ENCODE measurements at regions not wholly inside any gene's neighbourhood (a gene's known extent, or its start where the extent isn't known, plus 50 kb on each side); places are given as distances from the start of the nearest gene placed in this dataset.

GRCh38 chr11:26896719-26897118 is 97.2 kb upstream of the FIBIN start:
- Mint-ChIP-seq H3K36me3 (ENCODE audit: low read depth) (no peaks in the 10 kb centered on the region), H3K27me3 (no peaks in the 10 kb centered on the region)
- no peak for DNase-seq

DNA sequence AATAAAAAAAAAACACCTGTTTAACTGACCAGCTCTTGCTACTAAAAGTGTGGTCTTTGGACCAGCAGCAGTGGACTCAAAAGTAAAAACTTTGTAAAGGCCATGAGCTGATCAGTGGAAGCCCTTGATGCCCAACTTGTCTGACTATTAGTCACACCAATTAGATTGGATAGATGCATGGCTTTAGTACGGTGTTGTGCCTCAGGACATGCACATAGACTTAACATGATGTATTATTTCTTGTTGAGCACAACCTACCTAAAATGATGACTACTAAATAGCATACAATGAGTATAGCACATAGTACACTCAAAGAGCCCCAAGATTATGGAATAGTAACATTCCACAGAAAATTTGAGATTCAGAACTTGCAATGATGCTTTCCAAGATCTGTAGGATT is 95.1 kb upstream of the FIBIN start:
- H3K36me3 Mint-ChIP-seq (ENCODE audit: low read depth) = no peaks in the 10 kb centered on the region
- no peak overlapping the region for H3K27ac Mint-ChIP-seq
- no peak overlapping the region for H3K4me3 Mint-ChIP-seq
- intact Hi-C loops (cut with micrococcal nuclease) = no loop called here
- peaks cover 2% of the 10 kb centered on the region for H3K9me3 Mint-ChIP-seq
- H3K27me3 Mint-ChIP-seq = no peaks in the 10 kb centered on the region
- no peaks in the 10 kb centered on the region for H3K4me1 Mint-ChIP-seq
- no peak for DNase-seq

More at GRCh38 chr11:26896719-26897118, 97.2 kb upstream of the FIBIN start:
- intact Hi-C loops (cut with micrococcal nuclease) = no loop called here
- Mint-ChIP-seq H3K4me3 (no peak overlapping the region), H3K4me1 (no peaks in the 10 kb centered on the region), H3K27ac (no peak overlapping the region), H3K9me3 (peaks cover 6% of the 10 kb centered on the region)

DNA sequence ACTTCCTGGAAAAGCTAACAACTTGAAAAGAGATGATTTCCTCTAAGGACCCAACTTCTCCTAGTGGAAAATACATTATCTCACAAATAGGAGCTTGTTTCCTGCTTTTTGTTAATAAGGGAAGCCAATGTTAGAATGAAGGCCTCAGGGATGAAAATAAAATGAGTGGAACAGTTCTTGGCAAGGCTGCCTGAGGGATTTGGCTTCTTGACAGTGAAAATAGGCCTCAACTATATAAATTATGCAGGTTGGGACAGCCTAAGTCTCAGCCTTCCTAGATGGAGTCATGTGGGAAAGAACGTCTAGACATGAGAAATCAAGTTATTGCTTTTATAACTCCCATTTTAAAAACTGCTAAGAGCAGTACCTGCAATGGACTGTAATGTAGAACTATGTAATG is 92.8 kb upstream of the FIBIN start:
- Mint-ChIP-seq H3K36me3 (ENCODE audit: low read depth) (no peaks in the 10 kb centered on the region), H3K27me3 (no peaks in the 10 kb centered on the region), H3K27ac (no peak overlapping the region), H3K4me3 (no peak overlapping the region), H3K9me3 (no peaks in the 10 kb centered on the region), H3K4me1 (no peaks in the 10 kb centered on the region)
- no peak for DNase-seq
- intact Hi-C loops (cut with micrococcal nuclease) = no loop called here

DNA sequence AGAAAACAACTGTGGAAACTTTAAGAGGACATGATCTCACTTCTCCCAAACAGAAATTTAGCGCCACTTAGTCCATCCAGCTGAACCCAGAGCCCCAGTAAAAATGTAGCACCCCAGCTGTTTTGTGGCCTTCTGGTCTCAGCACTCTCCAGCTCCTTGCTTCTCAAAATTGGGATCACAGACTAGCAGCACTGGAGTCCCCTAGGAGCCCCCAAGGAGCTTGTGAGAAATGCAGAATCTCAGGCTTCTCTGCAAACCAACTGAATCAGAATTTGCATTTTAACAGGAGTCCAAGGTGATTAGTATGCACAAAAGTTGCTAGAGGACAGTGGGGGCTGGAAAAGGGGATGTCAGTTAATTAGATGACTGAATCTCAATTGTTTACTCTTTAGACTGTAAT is 89.8 kb upstream of the FIBIN start:
- no peak overlapping the region for H3K27ac Mint-ChIP-seq
- no peak overlapping the region for H3K4me3 Mint-ChIP-seq
- no peak for DNase-seq
- intact Hi-C loops (cut with micrococcal nuclease) = no loop called here
- H3K9me3 Mint-ChIP-seq = no peaks in the 10 kb centered on the region
- no peaks in the 10 kb centered on the region for H3K36me3 Mint-ChIP-seq (ENCODE audit: low read depth)
- no peaks in the 10 kb centered on the region for H3K4me1 Mint-ChIP-seq
- no peaks in the 10 kb centered on the region for H3K27me3 Mint-ChIP-seq

DNA sequence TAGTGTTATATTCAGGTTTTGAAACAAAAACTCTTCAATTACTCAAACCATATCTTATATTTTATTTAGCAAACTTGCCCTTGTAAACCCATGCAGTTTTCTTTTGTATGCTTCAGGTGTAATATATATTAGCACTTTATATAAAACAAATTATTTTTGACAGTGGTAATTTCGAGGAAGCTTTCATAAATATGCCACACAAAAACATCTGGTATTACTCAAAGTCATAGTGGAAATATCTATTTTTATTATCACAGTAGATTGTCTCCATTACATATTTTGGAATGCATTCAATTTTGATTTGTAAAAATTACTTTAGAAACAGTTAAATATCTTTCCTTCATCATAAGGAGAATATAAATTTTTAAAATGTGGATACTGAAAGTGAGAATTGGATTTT is 89.1 kb upstream of the FIBIN start:
- H3K4me1 Mint-ChIP-seq = no peaks in the 10 kb centered on the region
- intact Hi-C loops (cut with micrococcal nuclease) = no loop called here
- H3K27me3 Mint-ChIP-seq = no peaks in the 10 kb centered on the region
- no peak overlapping the region for H3K4me3 Mint-ChIP-seq
- H3K27ac Mint-ChIP-seq = no peak overlapping the region
- no peaks in the 10 kb centered on the region for H3K36me3 Mint-ChIP-seq (ENCODE audit: low read depth)
- DNase-seq = no peak
- H3K9me3 Mint-ChIP-seq = no peaks in the 10 kb centered on the region

- intact Hi-C loops (cut with micrococcal nuclease) = no loop called here
- no peaks in the 10 kb centered on the region for H3K36me3 Mint-ChIP-seq (ENCODE audit: low read depth)
- H3K9me3 Mint-ChIP-seq = no peaks in the 10 kb centered on the region
- H3K27ac Mint-ChIP-seq = no peak overlapping the region
- no peak overlapping the region for H3K4me3 Mint-ChIP-seq
- no peaks in the 10 kb centered on the region for H3K27me3 Mint-ChIP-seq
- DNase-seq = no peak
- H3K4me1 Mint-ChIP-seq = no peaks in the 10 kb centered on the region
Measured at GRCh38 chr11:26905368-26905767, 88.5 kb upstream of the FIBIN start.

DNA sequence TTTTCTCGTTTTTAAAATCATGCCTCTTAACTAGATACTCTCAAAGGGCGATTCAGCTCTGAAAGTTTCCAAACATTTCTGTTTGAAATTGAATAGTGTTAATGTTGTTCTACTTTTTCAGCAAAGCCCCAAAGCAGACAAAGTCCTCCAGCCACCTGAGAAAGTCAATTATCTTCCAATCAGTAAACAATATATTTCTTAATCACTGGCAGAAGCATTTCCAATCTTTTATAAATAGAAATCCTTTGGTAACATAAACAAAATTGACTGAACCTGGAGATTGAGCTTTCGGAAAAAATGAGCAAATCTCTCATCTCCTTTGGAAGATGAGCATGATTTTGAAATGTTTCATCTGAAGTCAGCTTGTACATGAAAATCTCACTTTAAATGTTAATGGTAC is 84.4 kb upstream of the FIBIN start:
- no peaks in the 10 kb centered on the region for H3K4me1 Mint-ChIP-seq
- H3K27ac Mint-ChIP-seq = no peak overlapping the region
- no peaks in the 10 kb centered on the region for H3K9me3 Mint-ChIP-seq
- H3K4me3 Mint-ChIP-seq = no peak overlapping the region
- no peaks in the 10 kb centered on the region for H3K27me3 Mint-ChIP-seq
- H3K36me3 Mint-ChIP-seq (ENCODE audit: low read depth) = no peaks in the 10 kb centered on the region
- DNase-seq = no peak
- intact Hi-C loops (cut with micrococcal nuclease) = no loop called here

DNA sequence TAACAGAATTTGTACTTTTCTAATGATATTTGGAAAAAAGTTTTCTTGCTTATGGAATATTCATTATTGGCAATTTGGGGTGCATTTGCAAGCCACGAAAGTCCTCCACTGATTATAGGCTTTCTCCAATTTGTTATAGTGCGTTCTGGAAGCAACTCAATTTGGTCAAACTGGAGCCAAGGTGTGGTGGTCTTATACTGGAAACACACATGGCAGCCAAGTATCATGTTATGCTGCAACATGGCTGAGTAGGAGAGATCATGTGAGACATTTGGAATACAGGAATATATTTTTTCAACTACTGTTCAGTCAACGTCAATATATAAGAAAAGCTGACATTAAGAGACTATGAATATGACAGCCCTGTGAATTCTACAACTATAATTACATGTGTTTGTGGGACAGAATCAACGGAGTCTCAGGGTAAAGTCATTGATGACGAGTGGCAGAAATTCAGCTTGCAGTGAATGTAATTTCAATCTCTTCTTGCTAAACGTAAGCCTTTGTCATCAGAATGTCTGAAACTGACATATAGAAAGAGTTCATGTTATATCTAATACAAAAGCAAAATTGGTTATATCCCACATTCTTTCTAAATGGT is 83.8 kb upstream of the FIBIN start:
- intact Hi-C loops (cut with micrococcal nuclease) = no loop called here
- Mint-ChIP-seq H3K36me3 (ENCODE audit: low read depth) (no peaks in the 10 kb centered on the region), H3K27ac (no peak overlapping the region), H3K9me3 (no peaks in the 10 kb centered on the region), H3K27me3 (no peaks in the 10 kb centered on the region), H3K4me1 (no peaks in the 10 kb centered on the region), H3K4me3 (no peak overlapping the region)
- DNase-seq = no peak

GRCh38 chr11:26914968-26915367 is 78.9 kb upstream of the FIBIN start:
- Mint-ChIP-seq H3K27ac (no peak overlapping the region), H3K27me3 (no peaks in the 10 kb centered on the region), H3K9me3 (peaks cover 3% of the 10 kb centered on the region), H3K4me3 (no peak overlapping the region), H3K4me1 (no peaks in the 10 kb centered on the region), H3K36me3 (ENCODE audit: low read depth) (no peaks in the 10 kb centered on the region)
- no peak for DNase-seq
- intact Hi-C loops (cut with micrococcal nuclease) = no loop called here

DNA sequence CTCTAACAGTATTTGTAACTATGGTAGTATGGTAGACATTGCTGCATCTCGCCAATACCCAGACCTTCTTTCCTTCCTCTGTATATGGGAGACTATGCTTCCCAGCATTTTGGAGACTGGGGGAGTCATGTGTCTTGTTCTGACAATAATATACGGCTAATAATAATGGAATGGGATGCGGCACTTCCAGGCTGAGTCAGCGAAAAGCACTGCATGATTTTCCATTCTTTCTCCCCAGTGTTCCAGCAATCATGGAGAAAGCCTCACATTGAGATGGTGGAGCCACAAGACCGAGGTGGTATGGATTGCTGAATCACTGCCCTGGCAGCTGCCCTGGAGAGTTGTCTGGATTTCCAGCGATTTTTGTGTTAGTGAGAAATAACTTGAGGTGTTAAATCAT is 77.1 kb upstream of the FIBIN start:
- intact Hi-C loops (cut with micrococcal nuclease) = no loop called here

GRCh38 chr11:26928582-26928981 is 65.3 kb upstream of the FIBIN start:
- intact Hi-C loops (cut with micrococcal nuclease) = no loop called here
- H3K4me1 Mint-ChIP-seq = no peaks in the 10 kb centered on the region
- H3K9me3 Mint-ChIP-seq = peaks cover 3% of the 10 kb centered on the region
- H3K27me3 Mint-ChIP-seq = no peaks in the 10 kb centered on the region
- no peak for DNase-seq
- no peak overlapping the region for H3K27ac Mint-ChIP-seq
- no peaks in the 10 kb centered on the region for H3K36me3 Mint-ChIP-seq (ENCODE audit: low read depth)
- no peak overlapping the region for H3K4me3 Mint-ChIP-seq

More for the DNA sequence above, 77.1 kb upstream of the FIBIN start:
- no peak overlapping the region for H3K27ac Mint-ChIP-seq
- DNase-seq = peak; percentile 26
- H3K36me3 Mint-ChIP-seq (ENCODE audit: low read depth) = no peaks in the 10 kb centered on the region
- H3K4me3 Mint-ChIP-seq = no peak overlapping the region
- peaks cover 3% of the 10 kb centered on the region for H3K9me3 Mint-ChIP-seq
- H3K27me3 Mint-ChIP-seq = no peaks in the 10 kb centered on the region
- H3K4me1 Mint-ChIP-seq = no peaks in the 10 kb centered on the region

GRCh38 chr11:26929806-26930517 is 64.0 kb upstream of the FIBIN start:
- peak; percentile 10 for DNase-seq
- Mint-ChIP-seq H3K36me3 (ENCODE audit: low read depth) (no peaks in the 10 kb centered on the region), H3K27ac (no peak overlapping the region), H3K27me3 (no peaks in the 10 kb centered on the region), H3K4me1 (no peaks in the 10 kb centered on the region), H3K9me3 (peaks cover 3% of the 10 kb centered on the region), H3K4me3 (no peak overlapping the region)
- intact Hi-C loops (cut with micrococcal nuclease) = no loop called here

DNA sequence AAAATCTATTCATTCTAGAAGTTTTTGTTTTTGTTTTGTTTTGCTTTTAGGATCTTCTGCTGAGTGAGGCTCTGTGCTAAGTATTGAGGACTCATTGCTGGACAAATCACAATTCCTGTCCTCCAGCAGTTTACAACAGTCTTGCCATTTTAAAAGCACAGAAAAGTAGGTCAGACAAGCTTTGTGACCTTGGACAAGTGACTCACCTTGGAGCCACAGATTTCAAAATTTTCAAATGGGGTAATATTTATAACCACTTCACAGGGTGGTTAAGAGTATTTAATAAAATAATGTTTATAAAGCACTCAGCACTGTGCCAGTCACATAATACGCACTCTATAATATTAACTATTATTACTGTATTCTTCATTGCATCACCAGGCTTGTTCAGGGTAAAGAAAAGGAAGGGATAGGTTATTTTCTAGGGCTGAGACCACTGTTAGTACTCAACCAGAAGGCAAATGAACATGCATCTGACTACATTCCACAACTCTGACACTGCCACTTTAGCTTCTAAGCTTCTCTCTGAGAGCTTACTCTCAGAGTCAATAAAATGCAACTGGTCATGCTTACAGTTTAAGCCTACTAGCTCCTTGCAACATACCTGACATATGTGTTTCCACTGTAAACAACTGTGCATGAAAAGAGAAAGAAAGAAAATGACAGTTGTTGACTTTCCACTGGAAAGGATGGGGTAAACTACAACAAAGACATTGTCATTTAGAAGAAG is 63.2 kb upstream of the FIBIN start:
- H3K36me3 Mint-ChIP-seq (ENCODE audit: low read depth) = no peaks in the 10 kb centered on the region
- H3K27me3 Mint-ChIP-seq = no peaks in the 10 kb centered on the region
- no peak overlapping the region for H3K4me3 Mint-ChIP-seq
- H3K27ac Mint-ChIP-seq = no peak overlapping the region
- peaks cover 3% of the 10 kb centered on the region for H3K9me3 Mint-ChIP-seq
- DNase-seq = peak; percentile 6
- H3K4me1 Mint-ChIP-seq = no peaks in the 10 kb centered on the region
- intact Hi-C loops (cut with micrococcal nuclease) = no loop called here

- Mint-ChIP-seq H3K9me3 (peaks cover 3% of the 10 kb centered on the region), H3K36me3 (ENCODE audit: low read depth) (no peaks in the 10 kb centered on the region), H3K27me3 (no peaks in the 10 kb centered on the region), H3K4me3 (no peak overlapping the region), H3K27ac (no peak overlapping the region), H3K4me1 (no peaks in the 10 kb centered on the region)
- DNase-seq = no peak
- intact Hi-C loops (cut with micrococcal nuclease) = no loop called here
Measured at GRCh38 chr11:26931248-26931631, 62.7 kb upstream of the FIBIN start.

Measured in activated CD4-positive, alpha-beta T cell treated with anti-CD3 and anti-CD28 coated beads, Interleukin-2, amount 10 ng/mL, durations not matched to agents 24 days and 14 days (primary cell).